T-helper 2 cell treated with Interferon-gamma antibody and Interleukin-4, amounts not matched to agents 5 μg/mL and 100 μg/mL, for 36 hours (primary cell): ENCODE measurements at regions not wholly inside any gene's neighbourhood (a gene's known extent, or its start where the extent isn't known, plus 50 kb on each side); places are given as distances from the start of the nearest gene placed in this dataset.

Source experiments
- DNase-seq: peaks from one replicate; pipeline ENCODE4 v3.0.0; 2021; ENCODE audit warnings: low spot score
- H3K27ac Mint-ChIP-seq: one replicate; pipeline ENCODE4 v1.8.0; 2021; ENCODE audit warnings: mild to moderate bottlenecking, mixed read lengths
- H3K27me3 Mint-ChIP-seq: one replicate; pipeline ENCODE4 v1.8.0; 2021; ENCODE audit warnings: low read depth, mixed read lengths
- H3K36me3 Mint-ChIP-seq: one replicate; pipeline ENCODE4 v1.8.0; 2021; ENCODE audit warnings: low read depth, mixed read lengths
- H3K4me1 Mint-ChIP-seq: one replicate; pipeline ENCODE4 v1.8.0; 2021; ENCODE audit warnings: low read depth, mixed read lengths
- H3K4me3 Mint-ChIP-seq: one replicate; pipeline ENCODE4 v1.8.0; 2022; ENCODE audit warnings: mild to moderate bottlenecking, moderate library complexity, mixed read lengths
- H3K9me3 Mint-ChIP-seq: one replicate; pipeline ENCODE4 v1.8.0; 2021; ENCODE audit warnings: mixed read lengths

DNA sequence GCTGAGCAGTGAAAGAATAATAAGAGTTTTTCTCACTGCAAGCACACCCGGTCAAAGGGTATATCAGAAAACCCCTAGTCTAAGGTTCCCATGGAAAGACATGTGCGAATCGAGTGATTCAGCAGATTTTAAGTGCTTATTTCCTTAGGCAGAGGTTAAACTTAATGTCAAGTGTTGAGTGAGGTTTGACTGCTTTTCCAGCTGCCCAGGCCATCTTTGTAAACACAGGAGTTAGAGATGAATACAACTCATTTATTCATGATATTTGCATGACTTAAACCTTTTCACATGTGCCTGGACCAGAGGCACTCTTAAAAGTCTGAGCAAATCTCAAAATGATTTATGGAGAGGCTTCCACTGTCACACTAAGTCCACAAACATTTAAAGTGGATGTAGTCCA, 137.8 kb upstream of the RGMB start:
- no peak for DNase-seq
- H3K27me3 Mint-ChIP-seq, result no peaks in the 10 kb centered on the region
- H3K36me3 Mint-ChIP-seq, result no peaks in the 10 kb centered on the region
- no peaks in the 10 kb centered on the region for H3K4me1 Mint-ChIP-seq
- no peaks in the 10 kb centered on the region for H3K9me3 Mint-ChIP-seq
- no peak overlapping the region for H3K4me3 Mint-ChIP-seq
- no peak overlapping the region for H3K27ac Mint-ChIP-seq

DNA sequence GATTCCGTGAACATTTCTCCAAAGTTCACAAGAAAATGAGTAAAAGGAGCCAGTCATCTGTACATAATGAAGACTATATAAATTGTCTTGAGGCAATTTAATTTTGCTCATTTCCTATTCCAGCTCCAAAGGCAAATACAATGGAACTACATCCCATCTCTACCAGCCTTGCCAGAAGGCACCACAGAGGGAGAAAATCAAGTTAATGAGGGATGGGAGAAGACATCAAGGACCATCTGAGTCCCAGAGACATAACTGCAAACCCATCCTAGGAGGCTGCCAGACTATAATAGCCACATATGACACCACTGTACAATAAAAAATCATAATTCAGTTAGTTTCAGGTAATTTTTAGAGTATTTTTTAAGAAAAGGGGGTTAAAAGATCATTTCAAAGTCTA, 136.3 kb upstream of the RGMB start:
- Mint-ChIP-seq H3K4me1 (no peaks in the 10 kb centered on the region), H3K4me3 (no peak overlapping the region), H3K27ac (no peak overlapping the region), H3K27me3 (no peaks in the 10 kb centered on the region), H3K36me3 (no peaks in the 10 kb centered on the region), H3K9me3 (no peaks in the 10 kb centered on the region)
- DNase-seq, result no peak

DNA sequence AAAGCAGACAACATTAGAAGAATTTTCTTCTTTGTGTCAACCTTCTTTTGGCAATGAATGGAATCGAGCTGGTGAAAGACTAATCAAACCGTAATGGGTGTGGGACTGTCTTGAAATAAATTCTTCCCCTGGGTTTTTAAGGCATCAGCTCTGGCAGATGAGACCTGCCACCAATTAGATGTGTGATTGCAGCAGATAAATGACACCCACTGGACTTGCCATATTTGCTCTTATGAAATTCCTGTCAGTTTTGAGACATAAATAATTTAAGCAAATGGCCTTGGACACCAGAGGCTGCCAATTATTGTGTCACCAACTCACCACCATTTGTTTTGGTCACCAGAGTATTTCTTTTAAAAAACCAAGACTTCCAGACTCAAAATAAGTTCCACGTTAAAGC, 135.9 kb upstream of the RGMB start:
- DNase-seq, result no peak
- H3K4me1 Mint-ChIP-seq, result no peaks in the 10 kb centered on the region
- H3K27me3 Mint-ChIP-seq, result no peaks in the 10 kb centered on the region
- no peak overlapping the region for H3K27ac Mint-ChIP-seq
- no peak overlapping the region for H3K4me3 Mint-ChIP-seq
- H3K9me3 Mint-ChIP-seq, result no peaks in the 10 kb centered on the region
- no peaks in the 10 kb centered on the region for H3K36me3 Mint-ChIP-seq

DNA sequence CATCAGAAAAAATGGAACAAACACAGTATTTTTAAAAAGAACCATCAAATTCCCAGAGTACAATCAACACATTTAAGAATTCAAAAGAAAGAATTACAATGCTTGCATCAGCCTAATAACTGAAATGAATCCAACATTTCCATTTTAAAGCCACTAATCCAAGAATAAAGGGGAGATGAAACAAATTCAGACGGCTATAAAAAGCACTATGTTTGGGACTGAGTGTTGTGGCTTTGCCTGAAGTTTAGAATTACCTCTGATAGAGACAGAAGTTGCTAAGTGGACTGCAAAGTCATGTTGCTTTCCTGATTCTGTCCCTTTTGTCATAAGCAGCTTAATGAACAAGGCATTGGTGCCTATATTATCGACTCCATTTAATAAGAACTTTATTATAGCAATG, 135.4 kb upstream of the RGMB start:
- H3K27me3 Mint-ChIP-seq, result no peaks in the 10 kb centered on the region
- no peak overlapping the region for H3K4me3 Mint-ChIP-seq
- H3K9me3 Mint-ChIP-seq, result no peaks in the 10 kb centered on the region
- DNase-seq, result no peak
- no peaks in the 10 kb centered on the region for H3K36me3 Mint-ChIP-seq
- no peaks in the 10 kb centered on the region for H3K4me1 Mint-ChIP-seq
- no peak overlapping the region for H3K27ac Mint-ChIP-seq

DNA sequence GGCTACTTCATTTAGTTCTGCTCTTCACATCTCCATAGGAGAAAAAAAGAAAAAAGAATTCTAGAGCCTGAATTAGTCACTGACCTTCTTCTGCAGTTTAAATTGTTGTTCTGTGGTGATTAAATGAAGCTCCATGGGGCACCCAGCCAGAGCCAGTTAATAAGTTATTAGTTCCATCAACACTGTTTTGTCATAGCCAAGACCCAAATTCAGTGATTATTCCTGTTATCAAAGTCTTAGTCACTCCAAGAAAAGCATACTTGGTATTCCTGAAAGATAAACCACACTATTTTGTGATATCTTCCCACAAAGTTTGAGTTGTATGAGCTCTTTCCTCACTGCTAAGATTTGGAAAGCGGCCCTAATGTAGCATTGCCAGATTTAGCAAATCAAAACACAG, 134.8 kb upstream of the RGMB start:
- H3K9me3 Mint-ChIP-seq, result no peaks in the 10 kb centered on the region
- no peaks in the 10 kb centered on the region for H3K36me3 Mint-ChIP-seq
- DNase-seq, result no peak
- no peaks in the 10 kb centered on the region for H3K4me1 Mint-ChIP-seq
- no peak overlapping the region for H3K4me3 Mint-ChIP-seq
- H3K27me3 Mint-ChIP-seq, result no peaks in the 10 kb centered on the region
- H3K27ac Mint-ChIP-seq, result no peak overlapping the region

DNA sequence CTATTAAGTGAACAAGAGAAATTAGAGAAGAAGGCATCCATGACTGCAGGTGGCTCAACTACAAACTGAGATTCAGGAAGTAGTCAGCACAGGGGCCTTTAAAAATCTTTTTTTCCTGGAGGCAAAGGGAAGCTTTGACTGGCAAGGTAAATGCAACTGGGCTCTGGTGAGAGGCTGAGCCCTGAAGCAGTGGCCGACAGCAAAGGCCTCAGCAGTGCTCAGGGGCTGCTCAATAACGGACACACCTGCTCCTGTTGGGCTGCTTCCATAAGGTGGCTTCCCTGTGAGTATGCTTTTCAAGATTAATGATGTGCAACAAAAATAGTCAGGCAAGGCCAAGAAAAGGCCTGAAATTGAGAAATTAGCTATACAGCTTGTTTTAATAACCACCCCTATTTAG, 134.2 kb upstream of the RGMB start:
- H3K36me3 Mint-ChIP-seq, result no peaks in the 10 kb centered on the region
- DNase-seq, result no peak
- H3K27me3 Mint-ChIP-seq, result no peaks in the 10 kb centered on the region
- no peak overlapping the region for H3K4me3 Mint-ChIP-seq
- H3K9me3 Mint-ChIP-seq, result no peaks in the 10 kb centered on the region
- H3K27ac Mint-ChIP-seq, result no peak overlapping the region
- no peaks in the 10 kb centered on the region for H3K4me1 Mint-ChIP-seq

DNA sequence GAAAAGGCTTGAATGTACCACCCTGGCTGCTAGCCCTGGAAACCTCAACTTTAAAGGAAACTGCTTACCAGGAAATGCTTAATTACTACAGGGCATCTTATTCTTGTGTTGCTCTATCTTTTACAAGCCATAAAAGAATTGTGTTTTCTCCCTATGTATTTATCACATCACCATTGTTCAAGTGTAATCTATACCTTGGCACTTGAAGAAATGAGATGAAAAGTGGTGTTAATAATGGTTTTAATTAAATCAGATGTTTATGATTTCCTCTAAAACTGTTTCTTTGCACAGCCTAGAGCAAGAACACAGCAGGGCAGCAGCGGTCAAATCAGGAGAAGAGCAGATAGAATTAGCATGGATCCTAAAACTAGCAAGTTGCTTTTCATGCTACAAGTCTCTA, 131.8 kb upstream of the RGMB start:
- no peak for DNase-seq
- Mint-ChIP-seq H3K27ac (no peak overlapping the region), H3K4me3 (no peak overlapping the region), H3K27me3 (no peaks in the 10 kb centered on the region), H3K36me3 (no peaks in the 10 kb centered on the region), H3K4me1 (no peaks in the 10 kb centered on the region), H3K9me3 (no peaks in the 10 kb centered on the region)

DNA sequence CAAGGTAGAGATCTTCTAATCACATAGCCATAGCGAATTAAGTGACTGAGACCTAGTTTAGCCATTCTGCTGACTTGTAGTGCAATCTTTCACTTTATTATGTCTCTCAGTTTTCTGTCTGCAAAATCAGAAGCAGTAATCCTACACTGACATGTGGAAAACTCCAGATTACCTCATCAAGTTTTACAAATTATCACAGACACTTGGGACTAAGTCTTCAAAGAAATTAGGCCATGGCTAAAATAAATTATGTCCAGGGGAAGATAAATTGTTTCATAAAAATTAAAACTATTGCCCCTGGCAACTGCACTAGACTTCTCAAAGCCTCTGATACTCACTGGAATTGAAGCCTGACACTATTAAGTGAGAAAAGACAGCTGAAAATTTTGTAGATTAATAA, 129.9 kb upstream of the RGMB start:
- H3K27ac Mint-ChIP-seq, result no peak overlapping the region

DNA sequence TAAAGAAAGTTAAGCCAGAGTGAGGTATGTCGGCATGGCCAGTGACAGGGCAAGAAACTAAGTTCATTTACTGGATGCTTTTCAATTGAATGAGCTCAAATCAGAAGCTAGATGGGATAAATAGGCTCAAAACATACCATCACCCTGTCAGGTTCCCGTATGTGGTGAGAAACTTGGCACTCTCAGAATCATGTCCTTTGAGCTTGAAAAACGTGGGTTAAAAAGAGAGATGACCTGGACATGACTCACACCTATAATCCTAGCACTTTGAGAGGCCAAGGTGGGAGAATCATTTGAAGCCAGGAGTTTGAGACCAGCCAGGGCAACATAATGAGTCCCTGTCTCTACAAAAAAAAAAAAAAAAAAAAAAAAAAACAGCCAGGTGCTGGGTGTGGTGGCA, 121.7 kb upstream of the RGMB start:
- no peak overlapping the region for H3K27ac Mint-ChIP-seq
- H3K36me3 Mint-ChIP-seq, result no peaks in the 10 kb centered on the region
- no peak for DNase-seq
- no peaks in the 10 kb centered on the region for H3K27me3 Mint-ChIP-seq
- H3K4me1 Mint-ChIP-seq, result no peaks in the 10 kb centered on the region
- H3K4me3 Mint-ChIP-seq, result no peak overlapping the region
- H3K9me3 Mint-ChIP-seq, result no peaks in the 10 kb centered on the region

More for the DNA sequence above, 129.9 kb upstream of the RGMB start:
- H3K4me3 Mint-ChIP-seq, result no peak overlapping the region
- H3K4me1 Mint-ChIP-seq, result no peaks in the 10 kb centered on the region
- H3K27me3 Mint-ChIP-seq, result no peaks in the 10 kb centered on the region
- H3K36me3 Mint-ChIP-seq, result no peaks in the 10 kb centered on the region
- no peak for DNase-seq
- H3K9me3 Mint-ChIP-seq, result no peaks in the 10 kb centered on the region

DNA sequence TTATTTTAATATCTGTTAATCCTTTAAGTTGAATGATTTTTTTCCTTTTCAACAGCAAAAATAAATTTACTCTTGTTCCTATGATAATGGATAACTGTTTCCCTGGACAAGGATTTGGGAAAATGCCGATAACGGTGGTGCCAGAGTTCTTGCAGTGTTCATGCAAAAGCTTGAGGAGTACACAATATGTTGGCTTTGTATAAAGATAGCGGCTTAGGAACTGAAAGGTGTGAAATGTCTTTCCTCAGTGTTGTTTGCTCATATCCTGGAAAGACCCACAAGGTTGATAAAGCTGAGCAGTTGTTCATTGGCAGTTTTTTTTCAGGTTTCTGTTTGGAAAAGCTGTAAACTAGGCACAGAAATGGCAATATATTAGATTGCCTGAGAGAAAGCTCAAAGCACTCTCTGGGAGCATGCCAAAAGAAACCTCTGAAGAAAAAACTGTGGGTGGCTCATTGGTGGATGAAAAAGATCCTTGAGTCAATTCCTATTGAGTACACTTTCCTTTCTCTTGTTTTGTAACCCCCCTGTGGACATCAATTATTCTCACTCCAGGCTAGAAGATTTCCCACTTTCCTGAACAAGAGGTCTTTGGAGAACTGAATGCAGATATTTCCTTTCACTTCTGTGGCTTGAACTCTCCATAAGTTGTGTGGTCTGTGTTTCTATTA, 117.2 kb upstream of the RGMB start:
- Mint-ChIP-seq H3K27me3 (no peaks in the 10 kb centered on the region), H3K4me1 (no peaks in the 10 kb centered on the region), H3K27ac (no peak overlapping the region), H3K4me3 (no peak overlapping the region), H3K36me3 (no peaks in the 10 kb centered on the region), H3K9me3 (no peaks in the 10 kb centered on the region)
- no peak for DNase-seq

DNA sequence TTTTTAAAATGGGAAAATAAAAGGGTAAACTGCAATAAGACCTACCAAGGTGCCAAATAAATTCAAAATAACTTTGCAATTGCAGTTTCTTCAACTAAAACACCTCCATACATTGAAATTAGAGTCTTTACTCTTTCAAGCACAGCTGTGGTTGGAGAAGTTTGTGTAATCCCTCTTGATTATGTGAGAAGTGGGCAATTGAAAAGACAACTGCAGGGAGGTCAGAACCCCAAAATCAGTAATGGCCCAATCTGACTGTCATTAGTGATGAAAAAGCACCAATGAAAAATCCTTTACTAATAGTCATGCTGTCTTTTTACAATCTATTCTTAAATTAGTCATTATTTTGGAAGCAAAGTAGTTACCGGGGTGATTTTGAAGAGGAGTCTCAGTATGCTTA, 116.7 kb upstream of the RGMB start:
- Mint-ChIP-seq H3K27ac (no peak overlapping the region), H3K27me3 (no peaks in the 10 kb centered on the region), H3K9me3 (no peaks in the 10 kb centered on the region), H3K4me3 (no peak overlapping the region), H3K4me1 (no peaks in the 10 kb centered on the region), H3K36me3 (no peaks in the 10 kb centered on the region)
- DNase-seq, result no peak

DNA sequence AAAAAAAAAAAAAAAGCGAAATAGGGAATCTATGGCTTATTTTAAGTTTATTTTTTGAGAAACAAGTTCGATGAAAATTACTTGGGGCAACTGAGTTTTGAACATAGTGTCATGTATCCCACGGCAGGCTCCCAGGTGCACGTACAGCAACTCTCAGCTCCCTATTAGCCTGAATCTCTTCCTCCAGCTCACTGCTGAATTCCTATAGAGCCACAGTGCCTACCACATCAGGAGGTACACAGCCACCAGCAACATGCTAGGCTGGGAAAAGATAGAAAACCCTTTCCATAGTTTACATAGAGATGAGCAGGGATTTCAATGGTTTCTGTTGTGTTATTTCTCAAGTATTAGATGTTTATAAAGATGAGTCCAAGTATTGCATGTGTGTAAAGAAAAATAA, 115.9 kb upstream of the RGMB start:
- Mint-ChIP-seq H3K9me3 (no peaks in the 10 kb centered on the region), H3K4me1 (no peaks in the 10 kb centered on the region), H3K4me3 (no peak overlapping the region), H3K36me3 (no peaks in the 10 kb centered on the region), H3K27ac (no peak overlapping the region), H3K27me3 (no peaks in the 10 kb centered on the region)
- no peak for DNase-seq

DNA sequence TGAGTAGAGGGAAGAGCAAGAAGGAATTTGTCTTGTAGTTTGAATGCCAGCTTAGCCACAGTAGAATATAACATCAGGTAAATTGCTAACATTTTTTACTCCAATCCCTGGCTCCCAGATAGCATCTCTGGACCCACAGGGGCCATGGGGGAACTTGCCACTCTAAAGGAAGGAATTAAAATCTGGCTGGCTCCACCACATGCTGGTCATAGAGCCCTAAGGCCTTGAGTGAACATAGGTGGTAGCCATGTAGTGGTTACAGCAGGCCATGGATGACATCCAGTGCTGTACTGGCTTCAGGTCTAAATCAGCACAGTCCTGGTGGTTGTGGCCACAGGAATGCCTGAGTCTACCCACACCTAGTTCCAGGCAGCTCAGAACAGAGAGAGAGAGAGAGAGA, 109.9 kb upstream of the RGMB start:
- H3K27ac Mint-ChIP-seq, result no peak overlapping the region

DNA sequence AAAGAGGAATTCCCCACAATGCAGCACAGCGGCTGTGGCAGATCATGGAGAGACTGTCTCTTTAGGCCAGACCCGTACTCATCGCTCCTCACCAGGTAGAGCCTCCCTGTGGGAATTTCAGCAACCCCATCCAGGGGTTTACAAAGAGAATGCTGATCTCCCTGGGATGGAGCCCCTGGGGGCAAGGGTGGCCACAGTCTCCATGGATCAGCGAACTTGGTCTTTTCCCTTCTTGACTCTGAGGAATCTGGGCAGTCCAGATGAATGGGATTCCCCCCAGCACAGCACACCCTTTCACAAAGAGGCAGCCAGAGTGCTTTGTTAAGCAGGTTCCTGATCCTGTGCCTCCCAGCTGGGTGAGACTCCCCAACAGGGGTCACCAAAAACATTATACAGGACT, 108.7 kb upstream of the RGMB start:
- Mint-ChIP-seq H3K36me3 (no peaks in the 10 kb centered on the region), H3K27ac (no peak overlapping the region), H3K27me3 (no peaks in the 10 kb centered on the region), H3K4me3 (no peak overlapping the region), H3K9me3 (no peaks in the 10 kb centered on the region), H3K4me1 (no peaks in the 10 kb centered on the region)
- no peak for DNase-seq

More for the DNA sequence above, 109.9 kb upstream of the RGMB start:
- H3K9me3 Mint-ChIP-seq, result no peaks in the 10 kb centered on the region
- H3K4me3 Mint-ChIP-seq, result no peak overlapping the region
- DNase-seq, result no peak
- H3K4me1 Mint-ChIP-seq, result no peaks in the 10 kb centered on the region
- no peaks in the 10 kb centered on the region for H3K27me3 Mint-ChIP-seq
- no peaks in the 10 kb centered on the region for H3K36me3 Mint-ChIP-seq

DNA sequence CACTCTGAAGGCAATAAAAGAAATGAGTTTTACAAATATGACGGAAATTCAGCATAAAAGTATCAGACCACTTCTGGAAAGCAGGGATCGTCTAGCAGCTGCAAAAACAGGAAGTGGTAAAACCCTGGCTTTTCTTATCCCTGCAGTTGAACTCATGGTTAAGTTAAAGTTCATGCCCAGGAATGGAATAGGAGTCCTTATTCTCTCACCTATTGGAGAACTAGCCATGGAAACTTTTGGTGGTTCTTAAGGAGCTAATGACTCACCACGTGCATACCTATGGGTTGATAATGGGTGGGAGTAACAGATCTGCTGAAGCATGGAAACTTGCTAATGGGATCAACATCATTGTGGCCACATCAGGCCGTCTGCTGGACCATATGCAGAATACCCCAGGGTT, 93.5 kb upstream of the RGMB start:
- Mint-ChIP-seq H3K4me3 (no peak overlapping the region), H3K27ac (no peak overlapping the region), H3K4me1 (no peaks in the 10 kb centered on the region), H3K27me3 (no peaks in the 10 kb centered on the region), H3K36me3 (no peaks in the 10 kb centered on the region), H3K9me3 (no peaks in the 10 kb centered on the region)
- no peak for DNase-seq
